ENCODE measurements at regions not wholly inside any gene's neighbourhood (a gene's known extent, or its start where the extent isn't known, plus 50 kb on each side); places are given as distances from the start of the nearest gene placed in this dataset.
A peak's percentile ranks its signal among the peaks of the same experiment; 100 is the strongest.
"Not testable (repeated sequence)": the region's sequence is repeated elsewhere in the genome, so short reads cannot be mapped to it uniquely, and the experiment has no call there.

- DNase-seq (ENCODE audit: low read depth): no peak
Measured at GRCh38 chr5:128667751-128668150, 129.7 kb upstream of the FBN2 start.

- no peak for DNase-seq (ENCODE audit: low read depth)
Measured at GRCh38 chr5:128668921-128669320, 130.9 kb upstream of the FBN2 start.

GRCh38 chr5:128669803-128670202 lies 131.8 kb upstream of the FBN2 start:
- no peak for DNase-seq (ENCODE audit: low read depth)

GRCh38 chr5:128671943-128672342 lies 133.9 kb upstream of the FBN2 start:
- no peak for DNase-seq (ENCODE audit: low read depth)

- no peak for DNase-seq (ENCODE audit: low read depth)
Measured at GRCh38 chr5:128673000-128673399, 135.0 kb upstream of the FBN2 start.

GRCh38 chr5:128673411-128673957 lies 135.4 kb upstream of the FBN2 start:
- no peak for DNase-seq (ENCODE audit: low read depth)

- DNase-seq (ENCODE audit: low read depth): no peak
Measured at GRCh38 chr5:128673970-128674369, 135.9 kb upstream of the FBN2 start.

GRCh38 chr5:128674837-128675446 lies 136.9 kb upstream of the FBN2 start:
- DNase-seq (ENCODE audit: low read depth): peak; percentile 2

- no peak for DNase-seq (ENCODE audit: low read depth)
Measured at GRCh38 chr5:128681096-128681495, 143.1 kb upstream of the FBN2 start.

GRCh38 chr5:128681764-128682592 lies 143.9 kb upstream of the FBN2 start:
- no peak for DNase-seq (ENCODE audit: low read depth)

GRCh38 chr5:128682669-128683068 lies 144.6 kb upstream of the FBN2 start:
- DNase-seq (ENCODE audit: low read depth): no peak

- DNase-seq (ENCODE audit: low read depth): no peak
Measured at GRCh38 chr5:128684961-128685360, 146.9 kb upstream of the FBN2 start.

- DNase-seq (ENCODE audit: low read depth): no peak
Measured at GRCh38 chr5:128687930-128688329, 149.9 kb upstream of the FBN2 start.

GRCh38 chr5:128693764-128694163 lies 155.7 kb upstream of the FBN2 start:
- DNase-seq (ENCODE audit: low read depth): no peak

GRCh38 chr5:128695791-128696530 lies 157.9 kb upstream of the FBN2 start:
- DNase-seq (ENCODE audit: low read depth): no peak

- no peak for DNase-seq (ENCODE audit: low read depth)
Measured at GRCh38 chr5:128701301-128701700, 163.3 kb upstream of the FBN2 start.

- no peak for DNase-seq (ENCODE audit: low read depth)
Measured at GRCh38 chr5:128703322-128703721, 165.3 kb upstream of the FBN2 start.

GRCh38 chr5:128706269-128706668 lies 168.2 kb upstream of the FBN2 start:
- DNase-seq (ENCODE audit: low read depth): no peak

- no peak for DNase-seq (ENCODE audit: low read depth)
Measured at GRCh38 chr5:128708841-128709240, 170.8 kb upstream of the FBN2 start.

- DNase-seq (ENCODE audit: low read depth): no peak
Measured at GRCh38 chr5:128711216-128711615, 173.2 kb upstream of the FBN2 start.

- no peak for DNase-seq (ENCODE audit: low read depth)
Measured at GRCh38 chr5:128714551-128714950, 176.5 kb upstream of the FBN2 start.

- no peak for DNase-seq (ENCODE audit: low read depth)
Measured at GRCh38 chr5:128722551-128722950, 184.5 kb upstream of the FBN2 start.

- DNase-seq (ENCODE audit: low read depth): not testable (repeated sequence)
Measured at GRCh38 chr5:128730021-128730420, 192.0 kb upstream of the FBN2 start.
